Stomach (tissue), 8 donors: ENCODE measurements at regions not wholly inside any gene's neighbourhood (a gene's known extent, or its start where the extent isn't known, plus 50 kb on each side); places are given as distances from the start of the nearest gene placed in this dataset.

ENCODE experiments used
- DNase-seq, 2 donors: peaks; one replicate each; pipeline versions ENCODE4 v3.0.0 to v3.0.0-alpha.2; 2013 to 2019
- H3K27ac ChIP-seq, 5 donors: fragments of 200-600 bp in 4 of 5; sonication (generic) in 4 of 5; one replicate each; pipeline ENCODE4 v1.5.1; 2013 to 2019; ENCODE audit warnings: mild to moderate bottlenecking in 1 of 5, moderate library complexity in 1 of 5
- H3K27me3 ChIP-seq, 3 donors: fragments of 200-600 bp; sonication (generic); one replicate each; pipeline ENCODE4 v1.5.1; 2017 to 2019; ENCODE audit warnings: mixed run types in 1 of 3
- H3K36me3 ChIP-seq, 4 donors: fragments of 200-600 bp; sonication (generic); 1 replicate in 3 of 4; 2 replicates in 1 of 4; pipeline ENCODE4 v1.5.1; 2016 to 2019
- H3K4me1 ChIP-seq, 4 donors: fragments of 200-600 bp; sonication (generic); one replicate each; pipeline ENCODE4 v1.5.1; 2016 to 2019
- H3K4me3 ChIP-seq, 4 donors: fragments of 200-600 bp; sonication (generic) in 3 of 4; one replicate each; pipeline ENCODE4 v1.5.1; 2016 to 2019; ENCODE audit warnings: mild to moderate bottlenecking in 1 of 4
- H3K9me3 ChIP-seq, 4 donors: fragments of 200-600 bp; sonication (generic); one replicate each; pipeline ENCODE4 v1.5.1; 2016 to 2019
- CTCF ChIP-seq, 7 experiments: fragments of 450-650 bp in 4 of 7; fragments of 200-600 bp in 3 of 7; sonication (generic) in 3 of 7; IDR thresholded peaks; one replicate each; pipeline ENCODE4 v1.5.1; 2016 to 2019; ENCODE audit warnings: antibody characterized with exemption in 7 of 7, control low read depth in 2 of 7, mild to moderate bottlenecking in 1 of 7
- EP300 ChIP-seq: sonication (generic); formaldehyde crosslinking; IDR thresholded peaks from one replicate; pipeline ENCODE4 v1.6.1; 2017; ENCODE audit warnings: antibody characterized with exemption
- POLR2A ChIP-seq, 4 donors: fragments of 450-650 bp; IDR thresholded peaks; one replicate each; pipeline ENCODE4 v1.6.1; 2016; ENCODE audit warnings: antibody characterized with exemption in 4 of 4, control low read depth in 2 of 4, mild to moderate bottlenecking in 1 of 4, moderate library complexity in 1 of 4
- POLR2AphosphoS5 ChIP-seq, 3 donors: sonication (generic); formaldehyde crosslinking; IDR thresholded peaks; one replicate each; pipeline ENCODE4 v1.6.1; 2016; ENCODE audit warnings: antibody characterized with exemption in 3 of 3
- WGBS, 5 donors: extraction: QIAGEN DNeasy Blood & Tissue Kit in 3 of 5; methylation state at CpG; one replicate each; pipeline versions ENCODE4 v1.1.5 to v1.1.7; 2013 to 2018; 5-methylcytosine and 5-hydroxymethylcytosine counted together
- intact Hi-C: fragments of 100-400 bp; cut with DNase I; formaldehyde crosslinking; loops from one replicate; pipeline ENCODE4 v1.15.1; 2023; ENCODE audit warnings: low total_unique reads
- donor health status: healthy with polysubstance abuse.
- donor health status: Bipolar disorder and iron deficiency.
- donor health status: healthy.

DNA sequence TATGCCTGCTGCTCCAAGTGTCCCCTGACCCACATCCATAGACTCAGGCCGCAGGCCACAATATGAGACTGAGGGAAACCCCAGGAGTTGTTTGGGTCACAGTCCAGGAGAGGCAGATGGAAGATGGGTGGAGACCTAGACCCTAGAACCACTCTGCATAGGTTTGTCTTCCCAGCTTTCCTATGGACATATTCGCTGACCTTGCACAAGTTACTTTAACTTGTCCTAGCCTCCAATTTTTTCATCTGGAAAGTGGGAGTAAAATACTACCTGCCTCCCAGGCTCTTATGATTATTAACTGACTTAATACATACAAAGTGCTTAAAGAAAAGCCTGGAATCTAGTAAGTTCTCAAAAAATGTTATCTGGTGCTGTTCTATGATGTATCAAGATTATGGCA lies 157.1 kb upstream of the IFNG-AS1 start:
- intact Hi-C loops, result no loop called here
- DNase-seq, result no peak
- H3K27ac ChIP-seq, result no peak overlapping the region
- peaks cover 0 to 14% (median 6%) of the 10 kb centered on the region in 4 donors for H3K4me1 ChIP-seq
- 93 to 100% (median 96%) methylated on average over 2 of the region's 2 CpGs for WGBS, 5 donors
- no peaks in the 10 kb centered on the region for H3K9me3 ChIP-seq
- TF ChIP-seq POLR2A (IDR thresholded peaks at IDR 0.05), result no peak
- no peak overlapping the region for H3K4me3 ChIP-seq
- H3K27me3 ChIP-seq, result no peaks in the 10 kb centered on the region
- H3K36me3 ChIP-seq, result no peaks in the 10 kb centered on the region

DNA sequence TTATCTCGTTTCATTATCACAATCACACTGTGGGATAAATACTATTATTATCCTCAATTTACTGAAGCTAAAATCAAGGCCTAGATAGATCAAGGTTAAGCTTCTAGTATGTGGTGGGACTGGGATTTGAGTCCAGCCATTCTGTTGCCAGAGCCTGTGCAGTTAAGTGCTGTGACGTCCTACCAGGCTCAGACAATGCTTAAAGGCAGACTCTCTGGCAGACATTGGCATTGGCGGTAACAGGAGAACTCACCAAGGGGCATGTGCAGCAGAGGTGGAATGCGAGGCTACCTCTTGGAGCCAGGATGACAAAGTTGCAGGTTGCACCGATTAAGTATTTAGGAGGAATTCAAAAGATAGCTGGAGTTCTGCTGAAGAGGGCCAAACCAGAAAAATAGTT lies 155.6 kb upstream of the IFNG-AS1 start:
- Histone ChIP-seq H3K4me3 (no peak overlapping the region), H3K4me1 (peaks cover 0 to 3% (median 1%) of the 10 kb centered on the region in 4 donors), H3K9me3 (no peaks in the 10 kb centered on the region), H3K27ac (no peak overlapping the region), H3K36me3 (no peaks in the 10 kb centered on the region), H3K27me3 (no peaks in the 10 kb centered on the region)
- DNase-seq, result no peak
- 78 to 84% (median 80%) methylated on average over 5 of the region's 5 CpGs for WGBS, 5 donors
- intact Hi-C loops, result no loop called here
- TF ChIP-seq CTCF (IDR thresholded peaks at IDR 0.05) (no peak), EP300 (no peak), POLR2A (IDR thresholded peaks at IDR 0.05) (no peak), POLR2AphosphoS5 (IDR thresholded peaks at IDR 0.05) (no peak)

DNA sequence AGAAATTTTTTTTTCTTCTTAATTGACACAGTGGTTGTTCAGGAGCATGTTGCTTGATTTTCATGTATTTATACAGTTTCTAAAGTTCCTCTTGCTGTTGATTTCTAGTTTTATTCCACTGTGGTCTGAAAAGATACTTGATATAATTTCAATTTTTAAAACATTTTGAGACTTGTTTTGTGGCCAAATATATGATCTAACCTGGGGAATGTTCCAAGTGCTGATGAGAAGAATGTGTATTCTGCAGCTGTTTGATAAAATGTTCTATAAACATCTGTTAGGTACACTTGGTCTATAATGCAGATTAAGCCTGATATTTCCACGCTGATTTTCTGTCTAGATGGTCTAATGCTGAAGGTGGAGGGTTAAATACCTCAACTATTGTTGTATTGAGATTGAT lies 151.4 kb upstream of the IFNG-AS1 start:
- no peaks in the 10 kb centered on the region for H3K4me1 ChIP-seq
- intact Hi-C loops, result no loop called here
- H3K9me3 ChIP-seq, result peaks cover 0 to 7% (median 3%) of the 10 kb centered on the region in 4 donors
- H3K4me3 ChIP-seq, result no peak overlapping the region
- no peaks in the 10 kb centered on the region for H3K27me3 ChIP-seq
- H3K27ac ChIP-seq, result no peak overlapping the region
- 52 to 76% (median 62%) methylated on average over 1 of the region's 1 CpG for WGBS, 5 donors
- TF ChIP-seq POLR2AphosphoS5 (IDR thresholded peaks at IDR 0.05) (no peak), CTCF (IDR thresholded peaks at IDR 0.05) (no peak), EP300 (no peak), POLR2A (IDR thresholded peaks at IDR 0.05) (no peak)
- H3K36me3 ChIP-seq, result no peaks in the 10 kb centered on the region
- peak in 1 of 2 donors; percentile 18 for DNase-seq

- intact Hi-C loops, result no loop called here
- DNase-seq, result peak in 1 of 2 donors; percentile 18
- 51 to 68% (median 59%) methylated on average over 2 of the region's 2 CpGs for WGBS, 5 donors
- no peaks in the 10 kb centered on the region for H3K36me3 ChIP-seq
- TF ChIP-seq POLR2AphosphoS5 (IDR thresholded peaks at IDR 0.05), result no peak
- no peak for TF ChIP-seq POLR2A (IDR thresholded peaks at IDR 0.05)
- TF ChIP-seq EP300, result no peak
- TF ChIP-seq CTCF (IDR thresholded peaks at IDR 0.05), result no peak
- H3K27me3 ChIP-seq, result no peaks in the 10 kb centered on the region
- peaks cover 0 to 7% (median 3%) of the 10 kb centered on the region in 4 donors for H3K9me3 ChIP-seq
- no peaks in the 10 kb centered on the region for H3K4me1 ChIP-seq
- no peak overlapping the region for H3K27ac ChIP-seq
- H3K4me3 ChIP-seq, result no peak overlapping the region
Observed at GRCh38 chr12:67842124-67842523, 147.1 kb upstream of the IFNG-AS1 start.

DNA sequence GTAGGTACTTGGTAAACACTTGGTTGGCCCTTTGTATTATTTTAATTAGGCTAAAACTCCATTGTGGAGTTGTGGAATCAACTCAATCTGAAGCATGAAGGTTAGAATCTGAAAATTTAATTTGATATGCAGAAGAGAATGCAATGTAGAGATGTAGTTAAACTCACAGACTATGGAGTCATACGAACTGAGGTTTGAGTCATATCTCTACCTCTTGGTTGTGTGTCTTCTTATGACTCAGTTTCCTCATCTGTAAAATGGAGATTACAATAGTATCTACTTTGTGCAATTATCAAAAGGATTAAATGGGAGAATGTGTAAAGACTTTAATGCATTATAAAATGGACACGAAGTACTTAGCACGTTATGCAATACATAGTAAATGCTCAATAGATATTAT lies 146.0 kb upstream of the IFNG-AS1 start:
- H3K27me3 ChIP-seq, result no peaks in the 10 kb centered on the region
- H3K36me3 ChIP-seq, result no peaks in the 10 kb centered on the region
- DNase-seq, result no peak
- H3K4me3 ChIP-seq, result no peak overlapping the region
- intact Hi-C loops, result no loop called here
- H3K4me1 ChIP-seq, result no peaks in the 10 kb centered on the region
- no peak for TF ChIP-seq POLR2A (IDR thresholded peaks at IDR 0.05)
- H3K27ac ChIP-seq, result no peak overlapping the region
- WGBS, 5 donors, result 81 to 89% (median 89%) methylated on average over 3 of the region's 3 CpGs
- peaks cover 0 to 7% (median 3%) of the 10 kb centered on the region in 4 donors for H3K9me3 ChIP-seq
